ENCODE measurements at regions not wholly inside any gene's neighbourhood (a gene's known extent, or its start where the extent isn't known, plus 50 kb on each side); places are given as distances from the start of the nearest gene placed in this dataset.
A peak's percentile ranks its signal among the peaks of the same experiment; 100 is the strongest.
"Not testable (repeated sequence)": the region's sequence is repeated elsewhere in the genome, so short reads cannot be mapped to it uniquely, and the experiment has no call there.

- no peak for DNase-seq (ENCODE audit: low spot score)
Measured at GRCh38 chr7:25711940-25712339, 440.1 kb upstream of the NFE2L3 start.

- DNase-seq (ENCODE audit: low spot score) = no peak
Measured at GRCh38 chr7:25712500-25712899, 439.5 kb upstream of the NFE2L3 start.

- no peak for DNase-seq (ENCODE audit: low spot score)
Measured at GRCh38 chr7:25714013-25714412, 438.0 kb upstream of the NFE2L3 start.

GRCh38 chr7:25716421-25716820, 435.6 kb upstream of the NFE2L3 start:
- DNase-seq (ENCODE audit: low spot score) = no peak

- no peak for DNase-seq (ENCODE audit: low spot score)
Measured at GRCh38 chr7:25718596-25718995, 433.4 kb upstream of the NFE2L3 start.

GRCh38 chr7:25719190-25719896, 432.7 kb upstream of the NFE2L3 start:
- DNase-seq (ENCODE audit: low spot score) = no peak

- peak; percentile 12 for DNase-seq (ENCODE audit: low spot score)
Measured at GRCh38 chr7:25720427-25720826, 431.6 kb upstream of the NFE2L3 start.

GRCh38 chr7:25722856-25723255, 429.1 kb upstream of the NFE2L3 start:
- no peak for DNase-seq (ENCODE audit: low spot score)

GRCh38 chr7:25725451-25725850, 426.5 kb upstream of the NFE2L3 start:
- no peak for DNase-seq (ENCODE audit: low spot score)

- DNase-seq (ENCODE audit: low spot score) = no peak
Measured at GRCh38 chr7:25726170-25726780, 425.7 kb upstream of the NFE2L3 start.

GRCh38 chr7:25726781-25727311, 425.2 kb upstream of the NFE2L3 start:
- no peak for DNase-seq (ENCODE audit: low spot score)

GRCh38 chr7:25727446-25727845, 424.6 kb upstream of the NFE2L3 start:
- no peak for DNase-seq (ENCODE audit: low spot score)

- no peak for DNase-seq (ENCODE audit: low spot score)
Measured at GRCh38 chr7:25727876-25728275, 424.1 kb upstream of the NFE2L3 start.

GRCh38 chr7:25731068-25731845, 420.7 kb upstream of the NFE2L3 start:
- no peak for DNase-seq (ENCODE audit: low spot score)

GRCh38 chr7:25731846-25732245, 420.2 kb upstream of the NFE2L3 start:
- DNase-seq (ENCODE audit: low spot score) = no peak

- no peak for DNase-seq (ENCODE audit: low spot score)
Measured at GRCh38 chr7:25732766-25733217, 419.2 kb upstream of the NFE2L3 start.

- DNase-seq (ENCODE audit: low spot score) = no peak
Measured at GRCh38 chr7:25735674-25736242, 416.2 kb upstream of the NFE2L3 start.

- DNase-seq (ENCODE audit: low spot score) = no peak
Measured at GRCh38 chr7:25738528-25738927, 413.5 kb upstream of the NFE2L3 start.

- no peak for DNase-seq (ENCODE audit: low spot score)
Measured at GRCh38 chr7:25739143-25739542, 412.9 kb upstream of the NFE2L3 start.

GRCh38 chr7:25742316-25742715, 409.7 kb upstream of the NFE2L3 start:
- no peak for DNase-seq (ENCODE audit: low spot score)

GRCh38 chr7:25743670-25744451, 408.1 kb upstream of the NFE2L3 start:
- DNase-seq (ENCODE audit: low spot score) = not testable (repeated sequence)
